Left renal cortex interstitium (tissue), 4 donors: ENCODE measurements at regions not wholly inside any gene's neighbourhood (a gene's known extent, or its start where the extent isn't known, plus 50 kb on each side); places are given as distances from the start of the nearest gene placed in this dataset.
"Not testable (repeated sequence)": the region's sequence is repeated elsewhere in the genome, so short reads cannot be mapped to it uniquely, and the experiment has no call there.

ENCODE experiments used
- DNase-seq, 4 donors: peaks; one replicate each; pipeline ENCODE4 v3.0.0-alpha.2; 2013; ENCODE audit warnings: low read depth in 4 of 4, low spot score in 2 of 4, missing footprints in 1 of 4

DNA sequence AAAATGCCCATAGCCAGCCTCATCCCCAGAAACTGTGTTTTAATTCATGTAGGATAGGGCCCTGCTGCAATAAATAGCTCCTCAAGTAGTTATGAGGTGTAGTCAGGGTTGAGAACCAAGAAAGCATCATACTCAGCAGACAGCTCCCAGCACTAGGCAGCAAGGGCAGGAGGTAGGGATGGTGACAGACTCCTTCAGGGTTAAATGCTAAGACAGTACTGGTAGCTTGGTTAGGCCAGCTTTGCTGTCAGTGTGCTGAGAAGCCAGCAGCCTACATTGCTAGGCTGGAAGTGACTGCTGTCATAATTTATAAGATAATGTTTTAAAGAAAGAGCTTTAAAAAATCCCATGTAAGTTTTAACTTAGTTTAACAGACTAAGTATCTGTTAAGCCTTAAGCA is 113.9 kb upstream of the IMMP2L start:
- DNase-seq = no peak

GRCh38 chr7:111672901-111673300 is 110.6 kb upstream of the IMMP2L start:
- no peak for DNase-seq

DNA sequence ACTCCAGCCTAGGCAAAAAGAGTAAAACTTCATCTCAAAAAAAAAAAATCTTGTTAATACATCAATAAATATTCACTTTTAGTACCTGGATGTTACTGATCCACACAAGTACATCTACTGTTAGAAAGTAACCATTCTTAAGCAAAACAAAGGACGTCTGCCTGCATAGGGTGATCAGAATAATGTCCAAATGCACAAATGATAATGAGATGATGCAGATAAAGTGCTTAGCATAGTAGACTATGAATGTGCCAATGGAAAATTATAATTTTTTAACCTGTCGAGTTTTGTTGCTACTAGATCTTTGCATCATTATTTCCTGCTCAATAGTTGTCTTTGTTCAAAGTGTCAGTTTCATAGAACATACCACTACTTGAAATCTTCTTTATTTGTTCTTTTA is 109.6 kb upstream of the IMMP2L start:
- DNase-seq = no peak

- DNase-seq = no peak
Observed at GRCh38 chr7:111668711-111669110, 106.4 kb upstream of the IMMP2L start.

- DNase-seq = no peak
Observed at GRCh38 chr7:111667488-111667887, 105.2 kb upstream of the IMMP2L start.

- no peak for DNase-seq
Observed at GRCh38 chr7:111666260-111666659, 104.0 kb upstream of the IMMP2L start.

- DNase-seq = no peak
Observed at GRCh38 chr7:111663771-111664170, 101.5 kb upstream of the IMMP2L start.

DNA sequence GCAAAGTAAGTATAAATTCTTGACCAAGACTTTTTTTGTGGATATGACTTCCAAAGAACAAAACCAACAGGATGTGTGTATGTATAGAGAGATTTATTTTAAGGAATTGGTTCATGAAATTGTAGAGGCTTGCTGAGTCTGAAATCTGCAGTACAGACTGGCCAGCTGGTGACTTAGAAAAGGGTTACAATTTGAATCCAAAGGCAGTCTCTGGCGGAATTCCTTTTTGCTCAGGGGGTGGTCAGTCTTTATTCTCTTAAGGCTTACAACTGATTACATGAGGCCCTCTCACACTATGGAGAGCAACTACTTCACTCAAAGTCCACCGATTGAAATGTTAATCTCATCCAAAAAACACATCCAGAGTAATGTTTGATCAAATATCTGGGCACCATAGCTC is 100.1 kb upstream of the IMMP2L start:
- DNase-seq = no peak

GRCh38 chr7:111660478-111660877 is 98.2 kb upstream of the IMMP2L start:
- no peak for DNase-seq

- no peak for DNase-seq
Observed at GRCh38 chr7:111658546-111658945, 96.3 kb upstream of the IMMP2L start.

GRCh38 chr7:111657018-111657417 is 94.7 kb upstream of the IMMP2L start:
- DNase-seq = no peak

- DNase-seq = no peak
Observed at GRCh38 chr7:111654343-111654742, 92.1 kb upstream of the IMMP2L start.

DNA sequence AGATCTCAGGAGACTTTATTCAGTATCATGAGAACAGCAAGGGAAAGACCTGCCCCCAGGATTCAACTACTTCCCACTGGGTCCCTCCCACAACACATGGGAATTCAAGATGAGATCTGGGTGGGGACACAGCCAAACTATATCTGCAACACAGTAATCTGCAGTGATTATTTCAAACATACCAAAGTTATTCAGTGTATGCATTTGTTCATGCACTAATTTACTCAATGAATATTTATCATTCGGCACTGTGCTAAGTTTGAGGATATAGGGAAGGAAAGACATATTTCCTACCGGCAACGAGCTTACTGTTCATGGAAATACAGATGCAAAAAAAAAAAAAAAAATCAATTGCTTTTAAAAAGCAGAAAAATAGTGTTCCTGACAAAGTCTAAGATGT is 91.6 kb upstream of the IMMP2L start:
- no peak for DNase-seq

- DNase-seq = no peak
Observed at GRCh38 chr7:111650456-111650999, 88.2 kb upstream of the IMMP2L start.

GRCh38 chr7:111647881-111648280 is 85.6 kb upstream of the IMMP2L start:
- DNase-seq = no peak

DNA sequence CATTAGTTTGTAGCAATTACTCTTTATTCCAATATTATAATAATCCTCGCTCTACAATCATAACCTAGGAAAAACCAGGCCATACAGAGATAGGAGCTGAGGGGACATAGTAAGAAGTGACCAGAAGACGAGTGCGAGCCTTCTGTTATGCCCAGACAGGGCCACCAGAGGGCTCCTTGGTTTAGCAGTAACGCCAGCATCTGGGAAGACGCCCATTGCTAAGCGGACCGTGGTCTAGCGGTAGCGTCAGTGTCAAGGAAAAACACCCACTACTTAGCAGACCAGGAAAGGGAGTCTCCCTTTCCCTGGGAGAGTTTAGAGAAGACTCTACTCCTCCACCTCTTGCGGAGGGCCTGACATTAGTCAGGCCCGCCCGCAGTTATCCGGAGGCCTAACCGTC is 82.3 kb upstream of the IMMP2L start:
- not testable (repeated sequence) for DNase-seq

DNA sequence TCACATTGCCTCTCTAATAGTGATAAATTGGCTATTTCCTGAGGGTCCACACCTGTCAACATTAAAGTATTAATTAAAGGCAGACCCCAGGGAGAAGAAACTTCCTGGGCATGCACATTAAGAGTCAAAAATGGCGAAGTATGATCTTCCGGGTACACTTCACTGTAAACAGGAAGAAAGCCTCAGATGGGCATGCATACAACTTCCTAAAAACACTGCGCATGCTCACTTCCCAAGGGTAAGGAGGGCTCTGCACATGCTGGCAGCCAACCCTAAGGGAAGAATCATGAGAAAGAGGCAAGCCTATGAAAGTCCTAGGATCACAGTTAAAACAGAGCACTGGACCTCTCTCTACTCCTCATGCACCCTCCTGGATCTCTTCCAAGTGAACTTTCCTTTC is 80.1 kb upstream of the IMMP2L start:
- no peak for DNase-seq

DNA sequence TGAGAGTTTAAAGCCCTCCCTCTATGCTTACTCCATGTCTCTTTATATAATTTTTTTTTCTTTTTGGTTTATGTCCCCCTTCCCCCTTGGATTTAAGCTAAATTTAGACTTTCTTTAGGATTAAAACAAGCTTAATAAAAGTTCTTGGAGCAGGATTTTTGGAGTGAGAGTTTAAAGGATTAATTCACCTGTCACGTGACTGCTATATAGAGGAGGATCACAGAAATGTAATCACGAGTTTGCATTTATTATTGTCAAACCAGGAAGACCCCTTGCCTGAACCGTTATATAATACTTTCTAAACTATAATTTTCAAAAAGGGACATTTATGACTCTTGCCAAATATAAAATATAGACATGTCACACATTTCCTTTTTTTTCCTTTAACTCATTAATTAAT is 78.1 kb upstream of the IMMP2L start:
- DNase-seq = no peak

- peak in 1 of 4 donors; percentile 17 for DNase-seq
Observed at GRCh38 chr7:111639934-111640333, 77.6 kb upstream of the IMMP2L start.

GRCh38 chr7:111638078-111638477 is 75.8 kb upstream of the IMMP2L start:
- no peak for DNase-seq

DNA sequence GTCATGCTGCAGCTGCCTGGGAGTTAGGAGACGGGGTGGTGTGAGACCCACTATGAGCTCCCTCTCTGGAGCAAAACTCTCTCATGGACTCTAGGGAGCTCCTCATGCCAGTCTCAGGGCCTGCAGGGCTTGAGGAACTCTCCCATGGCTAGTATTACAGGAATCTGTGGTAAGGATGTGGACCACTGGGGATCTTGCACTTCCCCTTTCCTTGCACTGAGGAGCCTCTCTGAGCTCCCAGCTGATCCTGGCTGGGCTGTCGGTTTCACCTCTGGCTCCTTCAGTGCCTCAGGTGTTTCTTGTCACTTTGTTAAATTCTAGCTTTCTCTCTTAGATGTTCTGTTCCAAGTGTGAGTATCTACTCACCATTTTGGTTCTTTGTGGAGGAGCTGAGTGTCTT is 71.6 kb upstream of the IMMP2L start:
- no peak for DNase-seq

GRCh38 chr7:111630862-111631261 is 68.6 kb upstream of the IMMP2L start:
- no peak for DNase-seq

- no peak for DNase-seq
Observed at GRCh38 chr7:111622084-111622483, 59.8 kb upstream of the IMMP2L start.
